ENCODE measurements at regions not wholly inside any gene's neighbourhood (a gene's known extent, or its start where the extent isn't known, plus 50 kb on each side); places are given as distances from the start of the nearest gene placed in this dataset.

DNA sequence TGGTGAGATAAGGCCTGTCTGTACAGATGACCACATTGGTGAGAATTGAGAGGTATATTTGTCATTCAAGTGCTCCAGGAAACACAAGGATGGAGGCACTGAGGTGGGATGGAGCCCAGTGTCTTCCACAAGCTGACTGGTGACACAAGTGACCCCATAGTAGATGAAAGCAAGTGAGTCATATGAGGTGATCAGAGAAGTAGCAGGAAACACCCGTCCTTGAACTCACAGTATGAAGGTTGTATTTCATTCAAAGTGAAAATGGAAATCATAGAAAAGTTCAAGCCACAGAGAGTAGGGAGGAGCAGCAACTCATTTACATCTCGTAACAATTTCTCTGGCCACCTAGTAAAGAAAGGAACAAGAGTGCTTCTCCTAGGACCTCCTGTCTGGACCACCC is 609.8 kb downstream of the HS3ST4 start:
- TF ChIP-seq POLR2A (IDR thresholded peaks at IDR 0.05) = no peak
- no peak for TF ChIP-seq POLR2AphosphoS5 (IDR thresholded peaks at IDR 0.05)
- no peak for TF ChIP-seq CTCF (IDR thresholded peaks at IDR 0.05)

All from upper lobe of left lung (tissue), 4 donors.